ENCODE measurements at regions not wholly inside any gene's neighbourhood (a gene's known extent, or its start where the extent isn't known, plus 50 kb on each side); places are given as distances from the start of the nearest gene placed in this dataset.

DNA sequence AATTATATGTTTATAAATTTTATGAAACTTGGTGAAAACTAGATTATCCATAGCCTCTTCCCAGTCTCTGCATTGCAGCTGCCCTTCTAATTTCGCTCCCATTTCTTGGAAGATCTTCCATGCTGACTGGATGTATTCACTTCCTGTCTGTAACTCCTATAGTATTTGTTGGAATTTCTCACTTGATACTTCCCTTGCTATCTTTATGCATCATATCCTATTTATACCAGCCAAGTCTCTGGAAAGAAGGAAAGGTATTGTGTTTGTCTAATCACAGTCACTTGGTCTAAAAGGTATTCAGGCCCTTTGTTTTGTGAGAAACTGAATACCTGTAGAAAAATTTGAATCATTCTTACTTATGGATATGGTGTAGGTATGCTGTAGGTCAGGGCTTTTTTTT, 870.9 kb upstream of the FRG1 start:
- TF ChIP-seq ZNF274 (IDR thresholded peaks at IDR 0.05; ENCODE audit: low read length) (no peak), ZNF274 (tag by site-specific recombination; IDR thresholded peaks at IDR 0.05; ENCODE audit: borderline replicate concordance) (no peak), ZNF132 (tag by site-specific recombination; IDR thresholded peaks at IDR 0.05; ENCODE audit: borderline replicate concordance) (no peak), MYNN (tag by site-specific recombination; IDR thresholded peaks at IDR 0.05; ENCODE audit: borderline replicate concordance) (no peak)
- TF ChIP-seq, protein P1, sequence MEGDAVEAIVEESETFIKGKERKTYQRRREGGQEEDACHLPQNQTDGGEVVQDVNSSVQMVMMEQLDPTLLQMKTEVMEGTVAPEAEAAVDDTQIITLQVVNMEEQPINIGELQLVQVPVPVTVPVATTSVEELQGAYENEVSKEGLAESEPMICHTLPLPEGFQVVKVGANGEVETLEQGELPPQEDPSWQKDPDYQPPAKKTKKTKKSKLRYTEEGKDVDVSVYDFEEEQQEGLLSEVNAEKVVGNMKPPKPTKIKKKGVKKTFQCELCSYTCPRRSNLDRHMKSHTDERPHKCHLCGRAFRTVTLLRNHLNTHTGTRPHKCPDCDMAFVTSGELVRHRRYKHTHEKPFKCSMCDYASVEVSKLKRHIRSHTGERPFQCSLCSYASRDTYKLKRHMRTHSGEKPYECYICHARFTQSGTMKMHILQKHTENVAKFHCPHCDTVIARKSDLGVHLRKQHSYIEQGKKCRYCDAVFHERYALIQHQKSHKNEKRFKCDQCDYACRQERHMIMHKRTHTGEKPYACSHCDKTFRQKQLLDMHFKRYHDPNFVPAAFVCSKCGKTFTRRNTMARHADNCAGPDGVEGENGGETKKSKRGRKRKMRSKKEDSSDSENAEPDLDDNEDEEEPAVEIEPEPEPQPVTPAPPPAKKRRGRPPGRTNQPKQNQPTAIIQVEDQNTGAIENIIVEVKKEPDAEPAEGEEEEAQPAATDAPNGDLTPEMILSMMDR (tag by site-specific recombination; IDR thresholded peaks at IDR 0.05) = no peak
